ENCODE measurements at regions not wholly inside any gene's neighbourhood (a gene's known extent, or its start where the extent isn't known, plus 50 kb on each side); places are given as distances from the start of the nearest gene placed in this dataset.

DNA sequence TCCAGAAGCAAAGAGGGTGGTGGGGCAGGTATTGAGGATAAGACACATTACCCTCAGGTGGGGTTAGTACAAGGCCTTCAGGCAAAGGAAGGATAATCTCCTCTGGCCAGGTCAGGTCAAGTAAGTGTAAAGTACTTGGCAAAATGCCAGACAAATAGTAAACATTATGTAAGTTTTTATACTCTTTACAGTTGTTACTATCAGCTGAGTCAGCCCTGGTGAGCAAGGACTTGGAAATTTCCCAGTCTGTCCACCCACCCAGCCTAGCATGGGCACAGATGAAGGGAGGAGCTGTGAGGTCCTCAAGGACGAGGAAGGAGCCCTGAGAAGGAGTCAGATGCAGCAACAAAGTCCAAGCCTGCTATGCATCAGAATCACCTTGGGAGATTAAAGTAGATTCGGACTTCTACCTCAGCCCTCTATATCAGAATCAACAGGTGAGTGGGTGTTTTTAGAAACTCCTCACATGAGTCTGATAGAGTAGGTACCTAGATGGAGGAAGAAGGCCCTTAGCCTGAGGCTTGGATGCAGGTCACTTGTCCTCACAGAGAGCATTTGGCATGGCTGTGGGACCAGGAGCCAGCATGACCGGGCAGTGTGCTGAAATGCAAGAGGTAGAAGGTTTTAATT lies 50.2 kb upstream of the BARX1 start:
- no peak overlapping the region for H3K9ac ChIP-seq (ENCODE audit: control insufficient read depth, extremely low read depth, insufficient read depth, low read length)
- H3K36me3 ChIP-seq (ENCODE audit: control insufficient read depth in 2 of 2, extremely low read depth in 1 of 2, insufficient read depth in 2 of 2, low read length in 2 of 2) = no peaks in the 10 kb centered on the region
- no peak overlapping the region for H3K4me3 ChIP-seq (ENCODE audit: control insufficient read depth in 2 of 3, extremely low read depth in 1 of 3, insufficient read depth in 2 of 3, low read depth in 1 of 3, low read length in 3 of 3)
- dilution Hi-C loops (cut with MboI; ENCODE audit: extremely low pct_ligation_motif_present, low sequenced_read_pairs) = loop anchor here (25.0 kb wide), 1 partner anchor 207 kb away; no protein-coding TSS in a partner anchor
- H4K20me1 ChIP-seq (ENCODE audit: control insufficient read depth, extremely low read depth, insufficient read depth, low read length) = no peaks in the 10 kb centered on the region
- no peak overlapping the region for H2AFZ ChIP-seq (ENCODE audit: control insufficient read depth, low read length)
- H3K9me3 ChIP-seq (ENCODE audit: control insufficient read depth, low read depth, low read length) = no peaks in the 10 kb centered on the region
- no peaks in the 10 kb centered on the region for H3K27me3 ChIP-seq (ENCODE audit: control insufficient read depth, extremely low read depth, insufficient read depth, low read length)
- no peak overlapping the region for H3K4me2 ChIP-seq (ENCODE audit: control insufficient read depth, extremely low read depth, insufficient read depth, low read depth, low read length)
- no peaks in the 10 kb centered on the region for H3K79me2 ChIP-seq (ENCODE audit: control insufficient read depth, insufficient read depth, low read length)
- H3K9me1 ChIP-seq (ENCODE audit: control insufficient read depth, extremely low read depth, insufficient read depth, low read length) = no peaks in the 10 kb centered on the region
- DNase-seq (ENCODE audit: low read depth, low spot score) (no peak), FAIRE-seq (no peak)
- no peak overlapping the region for H3K27ac ChIP-seq (ENCODE audit: control insufficient read depth, insufficient read depth, low read length)
- TF ChIP-seq EZH2 (IDR thresholded peaks at IDR 0.05; ENCODE audit: low read length) = no peak
- TF ChIP-seq, protein P1, sequence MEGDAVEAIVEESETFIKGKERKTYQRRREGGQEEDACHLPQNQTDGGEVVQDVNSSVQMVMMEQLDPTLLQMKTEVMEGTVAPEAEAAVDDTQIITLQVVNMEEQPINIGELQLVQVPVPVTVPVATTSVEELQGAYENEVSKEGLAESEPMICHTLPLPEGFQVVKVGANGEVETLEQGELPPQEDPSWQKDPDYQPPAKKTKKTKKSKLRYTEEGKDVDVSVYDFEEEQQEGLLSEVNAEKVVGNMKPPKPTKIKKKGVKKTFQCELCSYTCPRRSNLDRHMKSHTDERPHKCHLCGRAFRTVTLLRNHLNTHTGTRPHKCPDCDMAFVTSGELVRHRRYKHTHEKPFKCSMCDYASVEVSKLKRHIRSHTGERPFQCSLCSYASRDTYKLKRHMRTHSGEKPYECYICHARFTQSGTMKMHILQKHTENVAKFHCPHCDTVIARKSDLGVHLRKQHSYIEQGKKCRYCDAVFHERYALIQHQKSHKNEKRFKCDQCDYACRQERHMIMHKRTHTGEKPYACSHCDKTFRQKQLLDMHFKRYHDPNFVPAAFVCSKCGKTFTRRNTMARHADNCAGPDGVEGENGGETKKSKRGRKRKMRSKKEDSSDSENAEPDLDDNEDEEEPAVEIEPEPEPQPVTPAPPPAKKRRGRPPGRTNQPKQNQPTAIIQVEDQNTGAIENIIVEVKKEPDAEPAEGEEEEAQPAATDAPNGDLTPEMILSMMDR (optimal IDR thresholded peaks at IDR 0.05 in 1 of 3, IDR thresholded peaks at IDR 0.05 in 1 of 3, conservative IDR thresholded peaks at IDR 0.05 in 1 of 3; ENCODE audit: extremely low read depth in 1 of 3, insufficient read depth in 2 of 3, low read length in 3 of 3) = no peak
- H3K4me1 ChIP-seq (ENCODE audit: control insufficient read depth, extremely low read depth, insufficient read depth, low read length) = no peaks in the 10 kb centered on the region
